T-helper 2 cell (primary cell): ENCODE measurements at regions not wholly inside any gene's neighbourhood (a gene's known extent, or its start where the extent isn't known, plus 50 kb on each side); places are given as distances from the start of the nearest gene placed in this dataset.
"Not testable (repeated sequence)": the region's sequence is repeated elsewhere in the genome, so short reads cannot be mapped to it uniquely, and the experiment has no call there.

Experiments
- DNase-seq, 5 experiments: peaks; one replicate each; pipeline versions ENCODE4 v3.0.0 to v3.0.0-alpha.2; 2012 to 2022

DNA sequence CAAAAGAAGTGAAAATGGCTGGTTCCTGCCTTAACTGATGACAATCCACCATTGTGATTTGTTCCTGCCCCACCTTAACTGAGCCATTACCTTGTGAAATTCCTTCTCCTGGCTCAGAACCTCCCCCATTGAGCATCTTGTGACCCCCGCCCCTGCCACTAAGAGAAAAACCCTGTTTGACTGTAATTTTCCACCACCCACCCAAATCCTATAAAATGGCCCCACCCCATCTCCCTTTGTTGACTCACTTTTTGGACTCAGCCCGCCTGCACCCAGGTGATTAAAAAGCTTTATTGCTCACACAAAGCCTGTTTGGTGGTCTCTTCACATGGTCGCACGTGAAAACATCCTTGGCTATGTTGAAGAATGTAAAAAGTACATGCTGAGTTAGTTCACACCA is 197.6 kb upstream of the FBN2 start:
- not testable (repeated sequence) for DNase-seq

DNA sequence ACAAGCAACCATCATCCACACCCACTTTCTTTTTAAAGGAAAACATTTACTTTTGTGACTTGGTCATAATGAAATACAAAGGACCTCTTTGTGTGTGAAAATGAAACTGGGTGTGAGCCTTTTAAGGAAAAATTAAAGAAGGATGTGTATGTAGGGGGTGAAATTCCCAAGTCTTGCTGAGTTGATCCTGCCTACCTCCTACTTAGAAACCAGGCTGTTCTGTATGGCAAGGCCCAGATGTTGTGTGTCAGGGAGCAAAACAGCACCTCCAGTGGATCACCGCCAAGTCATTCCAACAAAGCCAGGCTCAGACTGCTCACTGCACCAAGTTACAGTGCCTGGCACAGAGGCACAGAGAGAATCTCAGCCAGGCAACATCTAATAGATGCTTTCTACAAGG is 198.5 kb upstream of the FBN2 start:
- no peak for DNase-seq

DNA sequence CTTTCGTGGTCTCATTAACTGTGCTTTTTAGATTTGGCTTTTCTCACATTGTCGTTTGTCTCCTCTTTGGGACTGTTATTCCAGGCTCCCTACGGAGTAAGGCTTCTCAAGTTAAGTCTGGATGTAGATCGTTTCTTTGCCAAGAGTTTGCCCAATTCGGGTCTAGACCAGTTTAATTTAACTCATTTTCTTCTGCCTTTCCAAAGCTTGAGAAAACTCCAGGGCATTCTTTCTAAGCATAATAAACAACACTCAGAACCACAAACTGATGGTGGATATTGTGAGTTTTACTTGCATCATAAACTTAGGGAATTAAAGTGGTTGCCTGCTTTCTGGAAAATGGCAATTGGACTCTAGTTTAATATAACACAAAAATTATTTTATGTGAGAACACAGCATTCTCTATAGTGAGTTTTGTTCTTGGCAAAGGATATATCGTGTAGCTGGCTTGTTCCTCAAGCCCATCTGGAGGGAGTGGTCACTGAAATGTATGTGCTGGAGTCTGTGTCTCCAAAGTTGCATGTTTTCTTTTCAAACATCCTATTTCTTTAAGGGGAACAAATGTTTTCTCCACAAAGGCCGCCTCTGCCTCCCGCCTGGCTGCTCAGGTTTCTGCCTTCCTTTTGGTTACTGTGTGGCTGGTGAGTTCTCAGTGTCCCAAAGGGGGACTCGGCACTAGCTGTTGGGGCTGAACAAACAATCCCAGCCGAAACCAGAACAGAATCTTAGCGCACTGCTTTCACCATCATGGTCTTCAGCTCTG is 211.3 kb upstream of the FBN2 start:
- DNase-seq, result no peak

DNA sequence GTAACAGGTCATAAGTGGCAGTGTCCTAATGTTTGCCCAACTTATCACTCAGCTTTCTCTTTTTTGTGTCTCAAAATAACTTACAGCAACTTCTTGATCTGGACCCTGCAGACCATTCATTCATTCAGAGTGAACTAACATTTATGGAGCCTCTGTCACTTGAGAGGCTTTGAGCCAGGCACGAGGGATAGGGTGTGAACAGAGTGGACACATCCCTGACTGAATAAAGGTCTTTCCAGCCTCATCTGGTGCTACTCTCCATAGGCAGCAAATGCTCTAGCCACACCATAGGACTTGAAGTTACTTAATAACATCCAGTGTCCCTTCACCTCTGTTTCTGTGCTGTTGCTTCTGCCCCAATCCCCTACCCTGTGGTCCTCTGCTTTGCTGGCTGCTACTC is 212.1 kb upstream of the FBN2 start:
- DNase-seq, result no peak

DNA sequence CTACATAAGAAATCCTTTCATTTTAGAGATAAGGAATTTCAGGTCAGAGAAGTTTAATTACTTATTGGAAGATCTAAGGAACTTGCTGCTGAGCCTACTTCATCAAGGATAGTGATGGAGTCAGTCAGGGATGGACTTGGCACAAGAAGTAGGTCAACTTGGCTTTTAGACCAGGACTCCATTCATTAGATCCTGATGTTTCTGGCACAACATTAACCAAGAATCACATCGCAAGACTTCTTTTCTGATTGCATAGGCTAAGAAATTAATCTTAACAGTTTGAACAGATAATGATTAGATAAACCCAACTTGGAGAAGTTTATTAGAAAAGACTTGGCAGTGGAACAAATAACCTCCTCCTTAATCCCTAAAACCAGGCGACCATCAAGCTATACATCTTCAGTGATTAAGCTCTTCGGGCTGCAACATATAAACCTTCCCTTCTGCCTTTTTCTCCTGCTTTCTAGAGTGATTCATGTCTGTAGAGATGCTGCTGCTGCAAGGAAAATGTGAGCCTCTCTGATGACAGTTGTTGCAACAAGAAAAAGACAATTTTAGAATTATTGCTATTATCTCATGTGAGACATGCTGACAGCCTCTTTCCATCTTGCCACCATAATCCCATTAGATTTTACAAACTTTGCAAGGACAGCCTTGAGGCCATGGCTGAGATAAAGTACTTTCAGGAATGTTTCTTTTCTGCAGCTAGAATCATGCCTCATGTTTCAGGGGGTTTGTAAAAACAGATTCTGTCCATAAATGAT is 207.9 kb upstream of the SLC27A6 start:
- DNase-seq, result no peak

DNA sequence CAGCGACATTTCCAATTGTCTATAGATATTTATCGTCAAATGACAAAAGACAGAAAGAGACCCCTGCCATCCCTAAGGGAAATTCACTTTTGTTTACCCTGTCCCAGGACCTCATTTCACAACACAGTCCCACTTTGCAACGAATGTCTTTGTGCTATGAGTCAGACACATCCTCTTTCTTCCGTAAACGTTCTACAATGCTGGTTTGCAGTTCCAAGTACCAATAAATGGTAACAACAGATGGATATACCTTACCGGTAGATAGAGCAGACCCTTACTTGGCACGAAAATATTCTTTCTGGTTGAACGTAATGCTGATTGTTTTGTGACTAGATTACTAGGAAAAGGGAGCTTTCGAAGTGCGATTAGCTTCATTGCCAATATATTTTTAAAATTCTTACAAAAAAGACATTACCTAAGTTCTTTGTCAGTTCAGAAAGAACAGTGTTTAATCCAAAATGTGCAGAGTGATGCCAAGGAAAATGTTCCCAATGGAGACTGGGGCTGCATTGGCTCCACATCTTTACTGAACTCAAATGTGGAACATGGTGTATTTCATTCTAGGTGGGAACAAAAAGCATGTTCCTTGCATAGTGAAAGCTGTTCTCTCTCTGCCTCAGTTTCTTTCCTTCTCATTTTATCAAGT is 202.5 kb upstream of the SLC27A6 start:
- DNase-seq, result no peak

DNA sequence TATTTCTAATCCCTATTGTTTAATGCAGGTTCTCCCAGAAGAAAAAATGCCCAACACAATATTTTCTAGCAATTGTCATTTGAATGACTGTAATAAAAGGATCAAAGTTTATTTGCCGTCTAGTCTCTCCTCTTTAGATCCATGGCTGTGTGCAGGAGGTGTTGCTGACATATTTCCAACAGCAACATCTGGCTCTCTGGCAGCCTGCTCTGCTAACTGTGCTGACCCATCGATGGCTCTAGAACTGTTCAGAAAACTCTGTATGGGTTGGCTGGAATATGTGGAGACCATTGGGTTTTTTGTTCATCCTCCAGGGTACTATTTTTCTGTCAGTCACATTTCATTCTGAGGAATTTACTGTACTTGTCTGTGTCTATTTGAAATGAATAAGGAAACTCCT is 202.0 kb upstream of the SLC27A6 start:
- DNase-seq, result no peak

DNA sequence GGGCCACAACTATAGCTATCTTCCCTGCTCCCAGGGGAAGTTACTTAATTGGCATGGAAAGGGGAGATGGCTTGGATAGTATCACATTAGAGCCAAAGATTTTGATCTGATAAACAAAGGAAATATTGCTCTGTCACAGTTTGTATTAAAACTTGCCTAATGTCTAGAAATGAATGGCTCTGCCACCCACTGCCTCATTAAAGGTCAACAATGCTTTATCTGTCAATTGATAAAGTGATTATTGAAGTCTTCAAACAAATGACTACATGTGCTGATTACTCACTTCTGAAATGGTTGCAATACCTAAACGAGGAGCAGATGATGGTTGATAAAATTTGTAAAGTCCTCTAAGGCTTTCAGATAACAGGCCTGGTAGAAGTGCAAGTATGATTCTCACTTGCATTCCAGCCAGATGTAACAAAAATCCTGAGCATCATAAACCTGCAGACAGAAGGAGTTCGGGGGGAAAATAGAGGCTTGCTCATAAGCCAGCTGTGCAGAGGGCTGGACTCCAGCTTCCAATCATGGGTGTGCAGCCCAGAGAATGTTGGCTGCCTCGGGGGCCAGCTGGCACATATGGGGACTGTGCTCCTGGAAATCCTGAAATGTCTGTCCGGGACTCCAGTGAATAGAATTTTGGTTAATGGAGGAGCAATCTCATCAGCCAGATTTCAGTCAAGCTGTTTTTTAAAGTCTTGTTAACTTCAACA is 200.5 kb upstream of the SLC27A6 start:
- DNase-seq, result no peak

DNA sequence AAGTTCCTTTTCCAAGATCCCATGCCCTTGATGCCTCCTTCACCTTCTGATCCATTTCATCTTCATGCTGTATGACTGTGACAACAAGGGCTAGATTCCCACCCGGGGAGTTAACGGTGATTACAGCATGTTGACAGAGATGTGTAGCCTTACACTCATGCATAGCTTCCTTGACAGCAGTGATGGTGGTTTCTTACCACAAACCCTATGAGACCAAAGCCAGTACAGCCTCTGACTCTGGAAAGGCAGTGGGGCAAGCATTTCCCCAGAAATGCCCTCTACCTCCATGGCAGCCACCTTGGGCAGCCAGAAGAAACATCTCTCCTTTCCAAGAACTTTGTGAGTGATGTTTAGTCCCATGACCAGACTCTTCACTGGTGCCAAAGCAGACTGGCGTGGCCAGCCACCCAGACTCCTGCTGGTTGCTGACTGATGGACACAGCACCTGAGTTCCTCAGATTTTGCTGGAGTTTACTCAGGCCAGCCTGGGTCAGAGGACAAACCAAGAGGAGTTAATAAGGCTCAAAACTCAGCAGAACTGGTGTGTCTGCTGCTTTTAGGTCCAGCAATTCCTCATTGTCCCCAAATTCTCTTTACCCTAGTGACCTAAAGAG is 199.7 kb upstream of the SLC27A6 start:
- DNase-seq, result no peak

DNA sequence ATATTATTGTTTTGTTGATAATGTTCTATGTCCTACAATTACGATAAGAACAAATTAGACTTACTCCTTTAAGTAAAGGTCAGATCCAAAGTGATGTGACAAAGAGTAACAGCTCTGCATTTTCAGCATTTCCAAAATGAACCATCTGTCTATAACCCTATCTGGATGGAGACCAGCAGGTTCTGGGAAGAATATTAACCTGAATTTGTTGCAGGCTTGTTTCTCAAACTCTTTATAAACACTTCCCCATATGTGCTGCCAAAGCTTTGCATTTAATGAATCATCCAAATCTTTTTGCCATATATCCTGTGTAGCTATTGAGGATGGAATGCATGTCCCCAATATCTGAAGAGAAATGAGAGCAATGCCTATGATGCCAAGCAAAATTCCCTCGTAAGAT is 198.9 kb upstream of the SLC27A6 start:
- DNase-seq, result no peak

DNA sequence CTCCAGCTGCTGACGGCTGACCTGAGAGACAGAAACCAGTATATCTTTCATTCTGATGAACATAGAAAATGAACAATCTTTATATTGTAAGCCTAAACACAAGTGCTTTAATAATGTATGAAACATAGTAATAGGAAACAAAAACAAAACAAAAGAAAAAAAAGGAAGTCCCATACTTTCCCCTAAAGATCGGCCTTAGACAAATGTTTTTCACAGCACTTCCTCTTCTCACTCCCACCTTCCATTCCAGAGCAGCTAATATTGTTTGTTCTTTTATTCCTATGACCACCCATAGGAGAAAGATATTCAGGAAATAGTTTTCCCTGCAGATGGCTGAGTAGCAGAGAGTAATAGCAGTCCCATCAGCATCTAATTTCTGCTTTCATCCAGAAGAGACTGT is 194.4 kb upstream of the SLC27A6 start:
- DNase-seq, result no peak

DNA sequence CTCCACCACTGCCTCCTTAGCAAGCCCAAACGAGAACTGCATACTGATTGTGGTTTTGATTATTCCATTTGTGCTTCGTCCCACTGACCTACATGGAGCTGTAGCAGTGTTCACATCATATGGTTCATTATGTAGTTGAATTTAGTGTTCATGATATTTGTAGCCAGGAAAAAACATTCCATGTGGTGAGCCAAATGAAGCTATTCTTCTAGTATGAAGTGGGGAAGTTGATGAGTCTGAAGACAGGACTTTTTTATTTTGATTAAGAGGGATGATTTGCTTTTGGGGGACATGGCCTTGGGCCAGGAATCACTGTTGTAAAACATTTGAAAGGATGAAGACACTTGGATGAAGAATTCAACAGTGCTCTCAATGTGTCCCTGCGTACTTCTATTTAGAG is 192.9 kb upstream of the SLC27A6 start:
- DNase-seq, result no peak

DNA sequence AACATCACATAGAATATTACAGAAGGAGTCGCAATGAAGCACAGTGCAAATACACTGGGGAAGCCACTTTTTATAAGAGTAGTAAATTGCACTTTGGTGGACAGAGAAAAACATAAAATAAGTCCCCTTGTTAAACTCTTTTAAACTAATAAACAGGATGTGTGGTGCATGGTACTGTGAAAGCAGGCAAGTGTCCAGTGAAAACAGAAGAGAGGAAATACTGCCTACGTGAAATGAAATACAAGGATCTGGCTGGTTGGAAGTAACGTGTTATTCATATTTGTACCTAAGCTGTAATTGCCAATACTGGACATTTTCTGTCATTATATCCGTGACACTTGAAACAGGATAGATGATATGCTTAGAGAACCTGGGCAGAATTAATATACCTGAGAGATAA is 191.9 kb upstream of the SLC27A6 start:
- DNase-seq, result no peak

DNA sequence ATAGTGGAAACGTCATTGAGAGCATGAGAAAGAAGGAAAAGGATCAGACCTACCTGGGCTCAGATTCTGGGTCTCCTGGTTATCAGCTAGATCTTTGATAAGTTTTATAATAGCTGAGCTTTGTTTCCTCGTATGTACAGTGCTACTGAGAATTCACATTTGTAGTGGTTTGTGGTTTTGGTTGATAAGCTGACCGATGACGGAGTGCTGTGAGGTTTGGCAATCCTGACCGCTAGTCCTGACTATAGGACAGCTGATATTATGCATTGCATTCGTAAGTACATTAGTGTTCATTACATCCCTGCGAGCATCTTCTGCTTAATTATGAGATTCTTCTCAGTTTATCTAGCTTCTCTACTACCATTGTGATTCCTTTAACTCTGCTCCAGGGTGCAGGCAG is 190.7 kb upstream of the SLC27A6 start:
- DNase-seq, result no peak

DNA sequence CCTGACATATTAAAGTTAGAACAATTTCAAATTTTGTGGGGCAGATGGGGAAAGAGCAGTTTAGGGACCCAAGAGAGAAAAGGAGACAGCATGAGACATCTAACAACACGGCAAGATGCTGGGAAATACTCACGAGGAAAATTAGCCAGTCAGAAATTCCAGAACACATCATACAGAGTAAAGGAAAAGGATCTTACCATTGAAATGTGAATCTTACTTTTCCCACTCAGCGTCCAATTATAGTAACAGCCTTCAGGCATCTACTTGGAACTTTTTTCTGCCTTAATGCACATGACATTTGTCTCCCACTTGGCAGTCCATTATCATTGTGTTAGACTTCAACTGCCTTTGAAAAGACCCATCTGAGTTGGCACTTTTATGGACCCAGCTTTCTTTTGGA is 189.7 kb upstream of the SLC27A6 start:
- no peak for DNase-seq

DNA sequence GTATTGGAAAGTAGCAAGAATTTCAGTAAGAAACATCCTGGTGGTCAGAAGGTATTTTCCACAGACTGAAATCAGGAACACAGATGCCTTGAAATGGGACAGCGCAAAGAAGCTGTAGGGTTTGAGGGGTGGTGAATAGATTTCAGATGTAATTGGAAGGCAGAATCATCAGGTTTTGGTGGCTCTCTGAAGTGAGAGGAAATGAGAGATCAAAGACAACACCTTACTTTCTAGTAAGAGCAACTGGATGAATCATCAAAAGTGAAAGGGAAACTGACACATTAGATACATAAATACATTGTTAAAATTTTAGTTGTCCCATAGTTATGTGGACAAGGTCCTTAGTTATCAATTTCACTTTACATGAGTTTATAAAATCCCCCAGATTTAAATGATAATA is 188.2 kb upstream of the SLC27A6 start:
- DNase-seq, result peak in 1 of 5 experiments; percentile 41

DNA sequence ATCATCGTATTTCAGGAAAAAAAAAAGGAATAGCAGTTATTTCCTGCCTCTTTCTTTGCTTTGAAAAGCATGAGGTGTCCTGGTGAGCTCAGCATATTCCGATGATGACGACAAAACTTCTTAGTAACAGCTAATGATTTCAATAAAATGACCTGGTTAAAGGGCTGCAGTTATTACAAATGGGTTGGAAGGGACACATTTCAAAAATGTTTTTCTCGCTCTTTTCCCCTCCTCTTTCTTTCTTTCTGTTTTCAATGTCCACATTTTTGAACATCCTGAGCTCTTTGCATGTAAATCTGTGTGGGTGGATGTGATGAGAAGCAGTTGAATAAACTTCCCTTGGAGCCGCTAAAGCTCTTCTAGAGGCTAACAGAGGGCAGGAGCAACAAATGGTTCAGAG is 186.8 kb upstream of the SLC27A6 start:
- DNase-seq, result no peak

DNA sequence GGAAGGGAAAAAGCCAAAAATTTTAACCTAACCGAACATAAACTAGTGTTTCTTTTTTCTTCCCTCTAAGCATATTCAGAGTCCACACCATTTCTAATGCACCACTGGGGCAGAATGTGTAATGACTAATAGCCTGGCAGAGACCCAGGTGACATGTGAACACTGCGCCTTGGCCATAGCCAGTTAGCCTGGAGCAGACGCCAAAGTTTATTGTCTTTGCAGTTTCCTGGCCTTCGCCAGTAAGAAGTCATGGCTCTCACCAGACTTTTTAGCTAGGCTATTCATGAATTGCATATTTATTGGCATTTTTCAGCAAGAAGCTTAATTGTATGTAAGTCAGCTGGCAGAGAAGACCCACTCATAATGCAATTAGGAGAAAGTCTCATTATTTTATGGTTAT is 182.8 kb upstream of the SLC27A6 start:
- DNase-seq, result no peak

DNA sequence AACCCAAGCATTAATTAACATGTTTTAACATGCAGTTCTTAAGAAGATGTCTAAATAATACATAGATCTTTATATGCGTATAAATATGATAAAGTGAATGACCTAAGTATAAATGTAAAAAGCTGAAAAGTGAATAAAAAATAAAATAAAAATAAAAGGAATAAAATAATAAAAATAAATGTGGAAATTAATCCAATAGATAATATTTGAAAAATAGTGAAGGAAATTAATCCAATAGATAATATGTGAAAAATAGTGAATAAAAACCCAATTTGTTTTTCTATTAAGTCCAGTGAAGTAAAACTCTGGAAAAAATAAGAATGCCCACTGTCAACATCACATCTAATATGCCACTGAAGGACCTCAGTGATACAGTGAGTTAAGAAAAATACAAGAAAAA is 180.6 kb upstream of the SLC27A6 start:
- DNase-seq, result no peak

DNA sequence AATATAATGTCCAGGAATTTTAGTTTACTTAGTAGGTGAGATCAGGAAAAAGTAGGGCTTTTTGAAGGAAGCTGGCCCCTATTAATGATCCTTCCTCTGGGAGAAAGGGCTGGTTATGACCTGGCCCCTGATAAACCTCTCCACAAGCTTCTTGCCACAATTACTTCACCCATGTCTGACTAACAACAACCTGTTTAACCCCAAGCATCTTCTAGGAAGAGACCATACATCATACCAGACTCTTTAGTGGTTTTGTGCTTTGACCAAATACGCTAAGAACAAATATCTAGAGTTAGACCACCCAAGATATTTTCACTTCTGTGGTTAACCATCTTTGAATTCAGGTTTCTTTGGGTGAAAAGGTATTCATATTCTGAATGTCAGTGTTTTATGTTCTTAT is 174.0 kb upstream of the SLC27A6 start:
- peak in 1 of 5 experiments; percentile 3 for DNase-seq

DNA sequence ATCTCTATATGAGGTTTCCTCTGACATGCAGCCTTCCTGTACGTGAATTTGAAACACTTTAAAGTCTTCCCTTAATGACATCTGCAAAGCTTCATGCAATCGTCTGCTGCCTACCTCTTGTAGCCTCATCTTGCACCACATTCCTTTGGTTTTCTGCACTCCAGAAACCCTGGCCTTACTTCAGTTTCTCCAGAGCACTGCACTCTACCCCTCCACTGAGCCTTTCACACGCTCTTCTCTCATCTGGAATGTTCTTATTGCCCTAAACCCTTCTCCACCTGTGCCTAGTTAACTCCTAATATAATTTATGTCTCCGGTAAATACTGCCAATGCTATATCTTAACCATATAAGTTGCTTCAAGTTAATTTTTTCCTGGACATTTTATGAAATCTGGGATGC is 168.8 kb upstream of the SLC27A6 start:
- DNase-seq, result no peak

DNA sequence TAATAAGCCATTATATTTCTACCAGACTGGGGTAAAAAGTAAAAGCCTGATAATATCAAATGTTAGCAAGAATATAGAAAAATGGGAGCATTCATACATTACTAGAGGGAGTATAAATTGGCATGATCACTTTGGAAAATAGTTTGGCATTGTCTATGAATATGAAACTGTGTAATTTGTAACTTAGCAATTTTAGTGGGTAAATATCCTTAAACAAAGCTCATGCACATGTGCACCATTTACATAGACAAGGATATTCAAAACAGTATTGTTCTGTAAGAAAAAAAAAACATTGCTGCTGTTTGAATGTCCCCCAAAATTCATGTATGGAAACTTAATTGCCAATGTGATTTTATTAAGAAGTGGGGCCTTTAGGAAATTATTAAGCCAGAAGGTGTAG is 166.4 kb upstream of the SLC27A6 start:
- DNase-seq, result no peak

DNA sequence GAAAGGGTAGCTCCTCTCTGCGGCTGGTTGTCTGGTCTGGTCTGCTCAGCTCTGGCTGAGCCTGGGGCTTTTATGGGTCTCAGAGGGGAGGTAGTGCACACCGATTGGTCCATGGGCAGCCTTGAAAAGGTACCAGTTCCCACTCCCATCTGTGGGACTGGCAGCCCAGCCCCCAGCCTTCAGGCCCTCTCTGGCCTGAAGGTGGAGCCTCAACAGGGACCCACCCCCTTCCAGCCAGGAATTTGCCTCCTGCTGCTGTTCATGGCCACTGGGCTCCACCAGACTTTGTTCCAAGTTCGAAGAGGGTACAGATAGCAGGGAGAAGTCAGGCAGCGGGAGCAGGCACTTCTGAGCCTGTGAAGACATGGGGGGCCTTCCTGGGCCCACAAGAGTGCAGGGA is 165.3 kb upstream of the SLC27A6 start:
- no peak for DNase-seq
